BE2C (cell line): ENCODE measurements at regions not wholly inside any gene's neighbourhood (a gene's known extent, or its start where the extent isn't known, plus 50 kb on each side); places are given as distances from the start of the nearest gene placed in this dataset.
A peak's percentile ranks its signal among the peaks of the same experiment; 100 is the strongest.
"Not testable (repeated sequence)": the region's sequence is repeated elsewhere in the genome, so short reads cannot be mapped to it uniquely, and the experiment has no call there.

Source experiments
- DNase-seq: peaks from one replicate; pipeline ENCODE4 v3.0.0-alpha.2; 2020
- H3K27me3 ChIP-seq: fragments of 250-450 bp; sonication (Bioruptor Pico); 2 replicates; pipeline ENCODE4 v1.5.1; 2020; ENCODE audit warnings: mild to moderate bottlenecking
- H3K36me3 ChIP-seq: fragments of 250-450 bp; sonication (Bioruptor Pico); 2 replicates; pipeline ENCODE4 v1.5.1; 2020; ENCODE audit warnings: mild to moderate bottlenecking
- H3K4me1 ChIP-seq: fragments of 250-450 bp; sonication (Bioruptor Pico); 2 replicates; pipeline ENCODE4 v1.5.1; 2020
- H3K4me3 ChIP-seq: 2 replicates; pipeline ENCODE4 v1.5.1; 2011; ENCODE audit warnings: low read depth, low read length
- H3K9me3 ChIP-seq: fragments of 250-450 bp; sonication (Bioruptor Pico); 2 replicates; pipeline ENCODE4 v1.5.1; 2020
- TF ChIP-seq, protein P1 (sequence below): IDR thresholded peaks from 2 replicates; pipeline ENCODE4 v1.5.1; 2012; ENCODE audit warnings: mild to moderate bottlenecking, low read depth, low read length

DNA sequence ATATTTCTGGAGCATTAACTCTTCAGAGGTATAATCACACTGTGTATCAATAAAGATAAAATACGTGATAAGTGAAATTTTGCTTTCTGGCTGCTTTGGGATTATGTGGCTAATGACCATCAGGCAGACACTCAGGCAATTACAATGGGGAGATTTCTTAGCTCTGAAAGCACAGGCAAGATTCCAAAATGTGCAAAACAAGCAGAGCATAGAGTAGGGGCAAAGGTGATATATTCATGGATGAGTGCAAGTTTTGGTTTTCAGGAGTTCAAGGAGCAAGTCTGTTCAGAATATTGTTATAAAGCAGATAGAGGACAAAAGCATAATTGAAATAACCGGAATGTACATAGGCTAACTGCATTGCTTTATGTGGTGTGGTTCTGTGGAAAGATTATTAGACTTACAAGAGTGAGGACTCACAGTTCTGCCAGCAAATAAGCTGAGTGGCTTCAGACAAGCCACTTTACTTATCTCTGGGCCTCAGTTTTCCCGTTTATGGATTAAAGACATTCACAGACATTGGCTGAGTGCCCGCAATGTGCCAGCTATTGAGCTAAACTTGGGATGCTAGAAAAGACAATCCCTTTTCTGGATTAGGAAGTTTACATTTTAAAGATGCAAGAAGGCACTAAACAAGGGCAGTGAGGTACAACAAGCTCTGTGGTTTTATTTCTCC lies 945.6 kb upstream of the ARRDC3 start:
- TF ChIP-seq, protein P1, sequence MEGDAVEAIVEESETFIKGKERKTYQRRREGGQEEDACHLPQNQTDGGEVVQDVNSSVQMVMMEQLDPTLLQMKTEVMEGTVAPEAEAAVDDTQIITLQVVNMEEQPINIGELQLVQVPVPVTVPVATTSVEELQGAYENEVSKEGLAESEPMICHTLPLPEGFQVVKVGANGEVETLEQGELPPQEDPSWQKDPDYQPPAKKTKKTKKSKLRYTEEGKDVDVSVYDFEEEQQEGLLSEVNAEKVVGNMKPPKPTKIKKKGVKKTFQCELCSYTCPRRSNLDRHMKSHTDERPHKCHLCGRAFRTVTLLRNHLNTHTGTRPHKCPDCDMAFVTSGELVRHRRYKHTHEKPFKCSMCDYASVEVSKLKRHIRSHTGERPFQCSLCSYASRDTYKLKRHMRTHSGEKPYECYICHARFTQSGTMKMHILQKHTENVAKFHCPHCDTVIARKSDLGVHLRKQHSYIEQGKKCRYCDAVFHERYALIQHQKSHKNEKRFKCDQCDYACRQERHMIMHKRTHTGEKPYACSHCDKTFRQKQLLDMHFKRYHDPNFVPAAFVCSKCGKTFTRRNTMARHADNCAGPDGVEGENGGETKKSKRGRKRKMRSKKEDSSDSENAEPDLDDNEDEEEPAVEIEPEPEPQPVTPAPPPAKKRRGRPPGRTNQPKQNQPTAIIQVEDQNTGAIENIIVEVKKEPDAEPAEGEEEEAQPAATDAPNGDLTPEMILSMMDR, result no peak
- H3K9me3 ChIP-seq, result no peaks in the 10 kb centered on the region
- no peaks in the 10 kb centered on the region for H3K36me3 ChIP-seq
- H3K4me3 ChIP-seq, result no peak overlapping the region
- no peaks in the 10 kb centered on the region; the same call in 1 of the 2 replicates for H3K4me1 ChIP-seq
- no peaks in the 10 kb centered on the region for H3K27me3 ChIP-seq
- no peak for DNase-seq

DNA sequence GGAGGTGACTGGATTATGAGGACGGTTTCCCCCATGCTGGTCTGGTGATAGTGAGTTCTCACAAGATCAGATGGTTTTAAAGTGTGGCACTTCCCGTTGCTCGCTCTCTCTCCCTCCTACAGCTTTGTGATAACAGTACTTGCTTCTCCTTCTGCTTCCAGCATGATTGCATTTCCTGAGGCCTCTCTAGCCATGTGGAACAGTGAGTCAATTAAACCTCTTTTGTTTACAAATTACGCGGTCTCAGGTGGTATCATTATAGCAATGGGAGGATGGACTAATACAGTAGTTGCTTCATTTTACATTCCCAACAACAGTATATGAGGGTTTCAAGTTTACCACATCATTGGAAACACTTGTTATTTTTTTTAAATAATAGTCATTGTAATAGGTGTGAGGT lies 937.3 kb upstream of the ARRDC3 start:
- Histone ChIP-seq H3K4me1 (no peaks in the 10 kb centered on the region), H3K4me3 (no peak overlapping the region), H3K9me3 (no peaks in the 10 kb centered on the region), H3K27me3 (no peaks in the 10 kb centered on the region), H3K36me3 (no peaks in the 10 kb centered on the region)
- DNase-seq, result no peak
- TF ChIP-seq, protein P1, result no peak

DNA sequence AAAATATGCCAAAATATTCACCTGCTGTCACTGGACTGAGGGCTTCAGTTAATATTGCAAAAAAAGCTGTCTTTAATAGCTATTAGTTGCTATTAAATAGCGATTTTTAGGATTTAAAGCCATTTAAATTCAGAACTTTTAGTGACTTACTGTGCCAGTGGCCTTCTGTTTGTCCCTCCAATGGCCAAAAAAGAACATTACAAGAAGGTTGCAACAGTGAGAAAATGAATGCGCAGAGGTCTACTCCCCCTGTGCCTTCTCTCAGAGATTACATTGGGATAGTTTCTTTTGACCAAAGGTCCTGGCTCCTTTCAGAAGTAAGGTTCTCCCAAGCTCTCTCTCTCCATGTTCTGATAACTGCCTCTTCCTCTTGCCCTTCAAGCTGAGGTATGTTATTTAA lies 930.3 kb upstream of the ARRDC3 start:
- Histone ChIP-seq H3K4me3 (no peak overlapping the region), H3K27me3 (no peaks in the 10 kb centered on the region), H3K36me3 (no peaks in the 10 kb centered on the region), H3K9me3 (no peaks in the 10 kb centered on the region), H3K4me1 (peaks cover 6% of the 10 kb centered on the region; the same call in 1 of the 2 replicates)
- DNase-seq, result no peak
- TF ChIP-seq, protein P1, result peak; percentile 24; the same call in 1 of the 2 replicates

DNA sequence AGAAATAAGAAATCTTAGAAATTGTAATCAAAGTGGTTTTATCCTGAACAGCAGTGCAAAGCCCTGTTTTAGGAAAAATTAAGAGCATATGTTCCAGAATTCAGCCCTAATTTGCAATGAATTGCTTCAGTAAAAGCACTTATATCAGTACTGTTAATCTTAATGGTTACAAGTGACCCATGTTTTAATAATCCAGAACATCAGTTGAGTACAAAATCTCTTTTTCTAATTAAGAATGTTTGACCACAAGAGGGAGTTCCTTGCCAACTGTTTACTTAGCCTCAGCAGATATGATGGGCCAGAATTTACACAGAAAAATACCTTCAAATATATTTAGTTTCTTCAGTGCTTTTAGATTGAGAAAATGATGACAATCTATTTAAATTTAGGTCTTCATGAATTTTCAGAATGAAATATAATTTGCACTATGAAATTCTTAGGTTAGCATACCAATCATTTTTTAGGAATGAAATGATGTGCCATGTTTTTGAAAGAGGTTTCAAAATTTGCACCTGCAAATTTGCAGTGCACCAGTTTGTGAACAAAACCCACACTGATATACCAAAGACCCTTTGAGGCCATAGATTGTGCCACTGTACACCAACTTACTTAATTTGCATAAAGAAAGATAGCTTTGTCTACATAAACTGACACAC lies 926.3 kb upstream of the ARRDC3 start:
- Histone ChIP-seq H3K36me3 (no peaks in the 10 kb centered on the region), H3K4me1 (peaks cover 9% of the 10 kb centered on the region; the same call in 1 of the 2 replicates), H3K9me3 (no peaks in the 10 kb centered on the region), H3K27me3 (no peaks in the 10 kb centered on the region), H3K4me3 (0 out of 2 replicates have a peak overlapping the region, but pooled peaks have one; percentile 3)
- DNase-seq, result no peak
- TF ChIP-seq, protein P1, result peak; percentile 64

DNA sequence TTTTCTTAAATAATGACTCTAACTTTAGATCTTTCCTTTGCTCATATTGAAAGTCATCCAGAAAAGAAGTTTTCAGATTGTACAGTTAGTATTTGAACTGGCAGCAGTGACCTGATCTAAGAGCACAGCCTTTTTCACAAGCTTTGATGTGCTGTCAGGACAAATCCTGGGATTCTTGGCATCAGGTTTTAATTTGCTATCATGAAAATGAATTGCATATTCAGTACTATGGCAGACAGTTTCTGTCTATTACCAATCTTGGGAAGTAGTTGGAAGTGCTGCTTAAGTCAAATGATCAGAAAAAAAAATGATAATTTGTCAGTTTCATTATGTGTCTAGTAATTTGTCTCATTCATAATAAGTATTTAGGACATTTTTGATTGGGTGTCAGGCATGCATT lies 925.6 kb upstream of the ARRDC3 start:
- Histone ChIP-seq H3K4me1 (peaks cover 9% of the 10 kb centered on the region; the same call in 1 of the 2 replicates), H3K36me3 (no peaks in the 10 kb centered on the region), H3K4me3 (no peak overlapping the region), H3K27me3 (no peaks in the 10 kb centered on the region), H3K9me3 (no peaks in the 10 kb centered on the region)
- TF ChIP-seq, protein P1, result no peak
- no peak for DNase-seq

DNA sequence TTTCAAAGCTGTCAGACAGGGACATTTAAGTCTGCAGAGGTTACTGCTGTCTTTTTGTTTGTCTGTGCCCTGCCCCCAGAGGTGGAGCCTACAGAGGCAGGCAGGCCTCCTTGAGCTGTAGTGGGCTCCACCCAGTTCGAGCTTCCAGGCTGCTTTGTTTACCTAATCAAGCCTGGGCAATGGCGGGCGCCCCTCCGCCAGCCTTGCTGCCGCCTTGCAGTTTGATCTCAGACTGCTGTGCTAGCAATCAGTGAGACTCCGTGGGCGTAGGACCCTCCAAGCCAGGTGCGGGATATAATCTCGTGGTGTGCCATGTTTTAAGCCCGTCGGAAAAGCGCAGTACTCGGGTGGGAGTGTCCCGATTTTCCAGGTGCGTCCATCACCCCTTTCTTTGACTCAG lies 919.2 kb upstream of the ARRDC3 start:
- H3K4me1 ChIP-seq, result not testable (repeated sequence)

More for the DNA sequence above, 919.2 kb upstream of the ARRDC3 start:
- not testable (repeated sequence) for H3K4me3 ChIP-seq, DNase-seq, H3K36me3 ChIP-seq, H3K27me3 ChIP-seq, H3K9me3 ChIP-seq
